ENCODE measurements at regions not wholly inside any gene's neighbourhood (a gene's known extent, or its start where the extent isn't known, plus 50 kb on each side); places are given as distances from the start of the nearest gene placed in this dataset.

DNA sequence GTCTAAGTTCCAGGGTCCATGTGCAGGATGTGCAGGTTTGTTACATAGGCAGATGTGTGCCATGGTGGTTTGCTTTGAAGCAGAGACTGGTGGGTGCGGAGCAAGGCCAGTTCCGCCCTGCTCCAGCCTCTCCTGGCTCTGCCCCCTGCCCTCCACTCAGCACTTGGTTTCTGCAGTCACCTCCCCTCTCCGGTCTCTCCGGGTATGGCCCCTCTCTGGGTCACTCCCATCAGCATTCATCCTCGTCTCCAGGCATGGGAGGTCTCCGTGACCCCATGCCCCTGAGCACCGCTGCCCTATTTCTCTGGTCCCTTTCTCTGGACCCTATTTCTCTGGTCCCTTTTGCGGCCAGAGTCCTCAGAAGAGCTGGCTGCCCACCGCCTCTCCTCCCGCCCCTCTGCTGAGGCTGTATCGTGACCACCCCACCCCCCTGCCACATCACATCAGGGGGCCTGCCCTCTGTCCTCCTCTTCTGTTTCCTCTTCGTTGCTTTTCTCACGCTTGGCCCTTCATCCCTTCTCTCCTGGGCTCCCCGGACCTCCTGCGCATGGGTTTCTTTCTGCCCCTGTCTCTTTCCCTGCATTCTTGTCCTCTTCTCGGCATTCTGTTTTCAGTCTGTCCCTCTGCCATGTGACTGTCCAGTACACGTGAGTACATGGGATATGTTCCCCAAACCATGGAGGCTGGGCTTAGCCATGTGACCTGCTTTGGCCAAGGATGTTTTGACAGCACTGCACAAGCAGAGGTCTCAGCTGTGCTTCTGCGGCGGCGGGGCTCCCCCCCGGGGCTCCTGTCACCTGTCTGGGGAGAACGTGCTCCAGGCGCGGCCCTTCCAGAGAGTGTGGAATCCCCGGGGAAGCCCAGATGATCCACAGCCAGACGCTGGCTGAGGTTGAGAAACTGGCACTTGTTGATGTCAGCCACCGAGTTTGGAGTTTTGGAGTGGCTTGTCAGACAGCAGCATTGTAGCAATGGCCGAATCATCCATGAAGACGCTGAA, 54.4 kb upstream of the C1orf174 start:
- no peak for DNase-seq (ENCODE audit: low read depth in 2 of 2)

DNA sequence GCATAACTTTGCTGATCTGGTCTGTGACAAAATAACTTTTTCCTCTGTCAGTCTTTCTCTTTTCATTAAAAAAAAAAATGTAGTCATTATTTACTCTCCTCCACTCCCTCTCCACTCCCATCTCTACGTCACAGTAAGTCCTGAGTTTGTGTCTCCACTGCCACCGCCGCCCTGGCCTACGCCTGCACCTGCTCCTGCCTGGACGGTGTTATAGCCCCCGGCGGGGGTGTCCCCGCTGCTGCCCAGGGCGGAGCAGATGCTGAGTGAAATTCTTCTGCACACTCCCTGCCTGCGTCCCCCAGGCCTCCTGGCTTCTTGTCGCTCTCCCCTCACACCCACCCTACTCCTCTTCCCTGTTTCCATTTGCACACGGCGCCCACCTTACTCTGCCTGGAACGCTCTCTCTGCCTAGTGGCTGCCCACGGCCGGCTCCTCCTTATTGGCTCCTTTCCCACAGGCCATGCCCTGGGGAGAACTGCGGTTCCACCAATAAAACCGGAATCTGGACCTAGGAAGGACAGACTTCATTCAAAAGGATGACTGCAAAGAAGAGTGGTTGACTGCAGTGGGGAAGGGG, 55.2 kb upstream of the C1orf174 start:
- DNase-seq (ENCODE audit: low read depth in 2 of 2) = no peak

DNA sequence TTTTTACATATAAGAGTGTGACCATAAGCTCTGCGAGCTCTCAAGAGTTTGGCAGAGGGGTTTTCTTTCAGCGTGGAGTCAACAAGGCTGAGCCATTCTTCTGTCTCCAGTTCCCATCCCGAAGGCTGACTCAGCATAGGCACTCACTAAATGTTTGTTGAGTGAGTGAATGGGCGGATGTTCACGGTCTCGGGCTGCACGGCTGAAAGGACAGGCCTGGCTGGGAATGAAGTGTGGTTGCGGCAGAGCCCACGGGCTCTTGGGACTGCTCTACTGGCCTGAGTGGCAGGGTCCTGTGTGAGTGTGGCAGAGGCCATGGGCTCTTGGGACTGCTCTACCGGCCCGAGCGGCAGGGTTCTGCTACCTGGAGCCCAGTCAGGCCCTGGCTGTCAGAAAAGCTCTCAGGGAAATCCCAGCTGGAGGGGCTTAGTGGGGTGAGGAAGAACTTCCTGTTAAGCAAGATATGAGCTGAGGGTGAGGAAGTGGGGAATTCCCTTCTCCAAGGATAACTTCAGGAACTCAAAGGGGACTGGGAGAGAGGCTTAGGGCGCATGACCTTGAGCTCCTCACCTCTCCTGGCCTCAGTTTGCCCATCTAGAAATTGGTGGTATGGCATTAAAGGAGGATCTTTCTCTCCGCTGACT, 56.6 kb upstream of the C1orf174 start:
- no peak for DNase-seq (ENCODE audit: low read depth in 2 of 2)

DNA sequence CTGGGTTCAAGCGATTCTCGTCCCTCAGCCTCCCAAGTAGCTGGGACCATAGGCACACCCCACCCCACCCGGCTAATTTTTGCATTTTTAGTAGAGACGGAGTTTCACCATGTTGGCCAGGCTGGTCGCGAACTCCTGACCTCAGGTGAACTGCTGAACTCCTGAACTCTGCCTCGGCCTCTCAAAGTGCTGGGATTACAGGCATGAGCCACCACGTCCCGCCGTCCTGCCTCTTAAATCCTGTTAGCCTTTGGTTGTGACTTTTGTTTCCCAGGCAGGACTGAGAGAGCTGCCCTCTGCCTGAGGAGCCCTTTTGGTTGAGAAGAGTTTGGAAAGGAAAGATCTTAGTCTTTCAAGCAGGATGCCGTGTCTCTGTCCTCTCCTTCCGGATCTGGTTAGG, 59.3 kb upstream of the C1orf174 start:
- DNase-seq (ENCODE audit: low read depth in 2 of 2) = no peak

DNA sequence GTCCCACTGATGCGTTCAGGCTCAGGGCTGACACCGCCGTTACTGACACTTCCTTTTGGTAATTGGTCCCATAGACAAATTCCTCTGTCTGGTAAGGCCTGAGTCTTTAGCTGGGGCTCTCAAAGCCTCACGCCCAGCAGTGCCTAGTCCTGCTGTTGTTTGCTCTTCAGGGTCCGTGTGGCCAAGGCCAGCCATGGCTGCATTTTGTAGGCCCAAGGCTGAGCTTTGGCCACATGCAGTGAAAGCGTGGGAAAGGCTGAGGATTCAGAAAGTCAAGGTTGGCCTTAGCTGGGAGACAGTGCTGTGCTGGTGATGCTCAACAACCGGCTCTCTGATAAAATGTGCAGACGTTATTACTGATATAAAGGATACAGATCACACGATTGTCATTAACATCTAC, 63.5 kb upstream of the C1orf174 start:
- DNase-seq (ENCODE audit: low read depth in 2 of 2) = no peak

DNA sequence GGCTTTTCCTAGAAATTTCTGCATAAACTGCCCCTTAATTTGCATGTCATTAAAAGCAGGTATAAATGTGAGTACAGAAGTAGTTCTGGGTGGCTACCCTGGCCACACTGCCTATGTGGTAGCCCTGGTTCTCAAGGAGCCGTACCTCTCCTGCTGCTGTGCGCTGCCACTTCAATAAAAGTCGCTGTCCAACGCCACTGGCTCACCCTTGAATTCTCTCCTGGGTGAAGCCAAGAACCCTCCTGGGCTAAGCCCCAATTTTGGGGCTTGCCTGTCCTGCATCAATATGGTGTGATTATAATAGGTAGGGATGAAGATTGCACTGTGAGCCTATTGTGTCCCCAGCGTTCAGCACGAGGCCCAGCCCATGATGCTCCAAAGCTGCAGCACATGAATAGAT, 65.6 kb upstream of the C1orf174 start:
- no peak for DNase-seq (ENCODE audit: low read depth in 2 of 2)

DNA sequence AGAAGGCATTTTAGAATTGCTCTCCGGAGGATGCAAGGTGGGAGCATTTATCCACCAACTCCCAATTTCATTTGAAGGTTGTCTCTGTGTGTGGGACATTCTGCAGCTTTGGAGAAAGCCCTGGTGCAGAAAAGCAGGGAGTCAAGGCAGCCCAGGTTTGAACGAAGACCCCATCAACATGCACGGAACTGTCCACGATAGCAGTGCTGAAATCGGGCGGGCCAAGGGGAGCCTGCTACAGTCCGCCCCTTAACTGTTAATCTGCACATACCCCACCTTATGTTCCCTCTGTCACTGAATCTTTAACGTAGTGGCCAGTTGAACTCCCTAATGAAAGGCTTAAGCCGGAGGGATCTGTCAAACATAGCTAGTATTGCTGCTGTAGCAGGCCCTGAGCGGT, 68.8 kb upstream of the C1orf174 start:
- no peak for DNase-seq (ENCODE audit: low read depth in 2 of 2)

DNA sequence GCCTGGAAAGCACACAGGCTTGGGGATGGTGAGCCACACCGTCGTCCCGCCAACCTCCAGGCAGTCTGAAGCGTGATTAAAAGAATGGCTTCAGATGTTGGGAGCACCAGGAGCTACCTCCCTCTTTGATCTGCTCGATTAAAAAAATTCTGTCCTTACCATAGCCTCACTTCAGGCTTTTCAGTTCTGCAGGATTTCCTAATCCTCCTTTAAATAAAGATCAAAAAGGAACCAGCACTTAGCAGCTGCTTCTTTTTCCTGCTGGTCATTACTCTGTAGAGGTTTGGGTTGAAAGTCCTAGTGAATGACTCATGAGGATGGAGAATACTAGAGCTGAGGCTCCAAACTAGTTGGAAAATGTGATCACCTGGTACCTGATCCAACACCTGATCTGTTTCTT, 71.9 kb upstream of the C1orf174 start:
- no peak for DNase-seq (ENCODE audit: low read depth in 2 of 2)

DNA sequence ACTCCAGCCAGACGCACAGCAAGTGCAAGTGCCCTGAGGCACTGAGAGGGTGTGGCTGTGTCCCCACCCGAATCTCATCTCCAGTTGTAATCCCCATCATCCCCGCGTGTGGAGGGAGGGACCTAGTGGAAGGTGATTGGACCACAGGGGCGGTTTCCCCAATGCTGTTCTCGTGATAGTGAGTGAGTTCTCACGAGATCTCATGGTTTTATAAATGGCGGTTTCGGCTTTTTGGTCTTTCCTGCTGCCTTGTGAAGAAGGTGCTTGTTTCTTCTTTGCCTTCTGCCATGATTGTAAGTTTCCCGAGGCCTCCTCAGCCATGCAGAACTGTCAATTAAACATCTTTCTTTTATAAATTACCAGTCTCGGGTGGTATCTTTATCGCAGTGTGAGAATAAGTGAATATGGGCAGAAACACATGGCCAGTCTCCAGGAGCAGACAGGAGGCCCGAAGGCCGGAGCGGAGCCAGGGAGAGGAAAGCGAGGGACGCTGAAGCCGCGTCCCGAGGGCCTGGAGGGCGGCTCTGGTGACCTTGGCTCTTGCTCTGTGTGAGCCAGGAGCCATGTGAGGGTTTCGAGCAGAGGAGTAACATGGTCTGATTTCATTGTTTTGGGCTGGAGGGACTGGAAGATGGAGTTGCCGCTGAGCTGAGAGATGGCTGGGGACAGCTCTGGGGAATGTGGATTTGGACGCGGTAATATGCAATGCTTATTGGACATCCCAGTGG, 76.0 kb upstream of the C1orf174 start:
- no peak for DNase-seq (ENCODE audit: low read depth in 2 of 2)

DNA sequence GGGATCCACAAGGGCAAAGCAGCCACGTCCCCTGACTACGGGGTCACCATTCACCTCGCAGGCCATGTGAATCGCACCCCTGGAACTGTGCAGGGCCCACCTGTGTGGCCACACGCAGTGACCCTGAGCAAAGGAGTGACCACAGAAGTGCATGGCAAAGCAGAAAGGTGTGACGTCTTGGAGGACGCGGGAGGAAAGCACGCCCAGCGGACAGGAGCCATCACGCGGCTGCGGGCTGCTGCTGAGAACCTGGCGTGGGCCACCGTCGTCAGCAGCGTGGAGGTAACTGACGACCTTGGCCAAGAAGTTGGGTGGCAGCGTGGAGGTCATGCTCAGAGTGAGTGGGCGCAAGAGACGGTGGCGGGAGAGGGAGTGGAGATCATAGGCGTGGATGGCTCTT, 76.7 kb upstream of the C1orf174 start:
- no peak for DNase-seq (ENCODE audit: low read depth in 2 of 2)

DNA sequence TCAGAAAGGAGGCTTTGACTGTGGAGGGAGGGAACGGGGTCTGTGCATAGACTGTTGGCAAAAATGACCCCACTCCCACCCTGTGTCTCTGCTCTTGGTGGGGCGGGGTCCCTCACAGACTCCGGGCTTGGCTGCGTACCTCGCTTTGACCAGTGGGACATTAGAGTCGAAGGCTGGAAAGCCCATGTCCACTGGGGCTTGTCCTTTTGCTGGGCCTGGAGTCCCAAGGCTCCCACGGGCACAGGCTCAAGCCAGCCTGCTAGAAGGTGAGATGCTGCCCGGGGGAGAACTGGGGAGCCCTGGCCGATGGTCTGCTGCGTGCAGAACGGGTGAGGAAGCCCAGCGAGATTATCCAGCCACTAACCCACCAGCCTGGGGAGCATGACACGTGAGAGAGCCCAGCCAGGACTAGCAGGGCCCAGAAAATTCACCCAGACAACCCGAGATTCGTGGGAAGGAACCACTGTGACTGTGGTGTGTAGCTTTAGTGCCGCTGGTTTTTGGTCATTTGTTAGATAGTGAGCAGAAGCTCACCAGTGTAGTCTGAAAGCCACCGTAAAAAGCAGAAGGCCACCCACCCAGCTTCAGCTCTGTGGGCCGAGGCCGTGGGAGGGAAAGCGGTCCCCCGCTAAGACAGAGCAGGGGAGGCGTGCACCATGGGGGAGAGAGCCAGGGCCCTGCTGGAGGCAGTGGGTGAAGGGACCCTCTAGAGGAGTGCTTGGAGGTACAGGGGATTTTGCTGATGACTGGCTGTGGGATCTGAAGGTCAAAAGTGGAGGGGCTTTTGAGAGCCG, 78.3 kb upstream of the C1orf174 start:
- DNase-seq (ENCODE audit: low read depth in 2 of 2) = no peak

DNA sequence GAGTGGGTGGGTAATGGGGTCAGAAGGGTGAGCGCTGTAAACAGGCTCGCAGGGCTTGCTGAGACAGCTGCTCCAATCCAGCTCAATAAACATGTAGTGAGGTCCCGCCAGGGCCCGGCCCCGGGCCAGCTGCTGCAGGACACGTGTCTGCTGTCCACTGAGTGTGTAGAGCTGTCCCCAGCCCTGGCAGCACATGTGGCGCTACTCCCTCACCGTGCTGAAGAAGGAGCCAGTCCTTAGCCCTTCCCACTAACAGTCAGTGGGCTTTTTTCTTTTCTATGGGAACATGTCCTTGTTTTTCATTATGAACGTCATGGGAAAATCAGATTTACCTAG, 78.9 kb upstream of the C1orf174 start:
- DNase-seq (ENCODE audit: low read depth in 2 of 2) = no peak

DNA sequence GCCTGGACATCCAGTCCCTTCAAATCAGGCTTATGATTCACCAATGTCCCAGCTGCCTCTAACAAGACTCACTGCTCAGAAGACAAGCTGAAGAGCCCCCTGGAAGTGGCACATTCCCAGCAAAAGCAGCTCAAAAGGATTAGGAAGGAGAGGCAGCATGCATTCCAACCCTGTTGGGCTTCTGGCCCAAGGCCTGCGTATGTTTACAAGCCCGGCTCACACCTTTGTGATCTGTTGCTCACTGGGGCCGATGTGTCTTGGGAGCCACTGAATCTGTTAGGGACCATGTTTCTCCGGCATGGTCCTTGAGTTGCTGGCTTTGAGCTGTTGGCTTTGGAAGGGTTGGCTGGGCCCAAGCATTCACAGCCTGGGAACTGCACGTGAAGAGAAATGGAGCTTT, 81.2 kb upstream of the C1orf174 start:
- DNase-seq (ENCODE audit: low read depth in 2 of 2) = no peak

DNA sequence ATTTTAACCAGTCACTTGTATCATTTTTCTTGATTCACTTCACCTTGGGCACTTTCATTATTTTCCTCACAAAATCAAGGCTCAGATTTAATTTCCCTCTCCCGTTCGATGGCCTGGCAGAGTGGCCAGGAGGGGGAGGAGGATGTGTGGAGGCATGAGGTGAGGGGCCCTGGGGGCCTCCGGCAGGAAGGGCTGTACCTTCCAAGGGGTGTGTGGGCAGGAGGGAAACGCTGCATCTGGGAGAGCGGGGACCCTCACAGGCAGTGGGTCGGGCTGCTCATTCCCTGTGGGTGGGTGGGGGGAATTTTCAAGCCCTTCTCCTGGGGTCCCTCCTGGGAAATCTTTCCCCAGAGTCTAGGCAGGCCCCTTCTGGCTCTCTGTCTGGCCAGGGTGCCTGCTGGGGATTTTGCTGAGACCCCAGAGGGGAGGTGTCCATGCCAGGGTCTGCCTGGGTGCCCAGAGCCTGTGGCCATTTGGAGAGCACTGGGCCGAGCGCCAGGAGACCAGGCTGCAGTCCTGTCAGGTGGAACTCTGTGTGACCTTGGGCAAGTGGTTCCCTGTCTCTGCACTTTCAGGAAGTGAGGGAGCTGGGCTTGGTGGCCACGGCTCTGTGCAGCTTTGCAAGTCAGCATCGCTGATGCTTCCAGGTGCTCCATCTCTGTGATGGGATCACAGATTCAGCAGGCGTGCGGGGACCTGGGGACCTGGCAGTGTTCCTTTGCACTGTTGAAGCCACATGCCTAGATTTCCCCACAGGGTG, 81.9 kb upstream of the C1orf174 start:
- DNase-seq (ENCODE audit: low read depth in 2 of 2) = no peak

DNA sequence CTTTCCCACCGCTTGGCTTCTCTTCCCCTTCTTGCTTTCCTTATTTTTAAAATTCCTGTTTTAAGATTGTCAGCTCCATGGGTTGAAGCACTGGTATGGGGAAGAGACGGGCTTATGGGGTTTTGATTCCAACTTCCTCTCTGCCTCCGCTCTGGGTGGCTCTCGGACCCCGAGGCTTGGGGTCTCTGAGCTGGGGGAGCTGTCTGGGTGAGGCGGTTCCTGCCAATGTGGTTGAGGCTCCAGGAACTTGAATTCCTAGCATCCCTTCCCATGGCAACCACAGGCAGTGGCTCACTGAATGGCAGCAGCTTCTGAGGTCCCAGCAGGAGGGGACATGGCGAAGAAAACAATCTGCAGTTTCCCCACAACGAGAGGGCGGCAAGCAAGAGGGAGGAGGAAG, 83.1 kb upstream of the C1orf174 start:
- DNase-seq (ENCODE audit: low read depth in 2 of 2) = no peak

DNA sequence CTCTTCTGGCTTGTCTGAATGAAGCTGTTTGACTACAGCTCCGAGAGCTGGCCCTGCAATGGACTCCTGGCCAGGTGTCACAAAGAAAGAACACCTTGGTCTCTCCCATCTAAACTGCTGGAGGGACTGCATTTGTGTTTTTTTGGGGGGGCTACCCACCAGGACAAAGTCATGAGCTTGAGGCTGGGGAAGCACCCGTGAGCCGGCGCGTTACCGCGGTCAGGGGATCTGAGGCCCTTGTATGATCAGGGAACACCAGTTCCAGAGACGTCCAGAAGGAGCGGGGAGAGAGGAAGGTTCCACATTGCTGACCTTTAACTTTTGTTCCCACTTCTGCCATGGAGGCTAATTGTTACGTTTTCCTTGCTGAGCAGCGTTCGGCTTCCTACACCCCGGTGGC, 84.5 kb upstream of the C1orf174 start:
- no peak for DNase-seq (ENCODE audit: low read depth in 2 of 2)

DNA sequence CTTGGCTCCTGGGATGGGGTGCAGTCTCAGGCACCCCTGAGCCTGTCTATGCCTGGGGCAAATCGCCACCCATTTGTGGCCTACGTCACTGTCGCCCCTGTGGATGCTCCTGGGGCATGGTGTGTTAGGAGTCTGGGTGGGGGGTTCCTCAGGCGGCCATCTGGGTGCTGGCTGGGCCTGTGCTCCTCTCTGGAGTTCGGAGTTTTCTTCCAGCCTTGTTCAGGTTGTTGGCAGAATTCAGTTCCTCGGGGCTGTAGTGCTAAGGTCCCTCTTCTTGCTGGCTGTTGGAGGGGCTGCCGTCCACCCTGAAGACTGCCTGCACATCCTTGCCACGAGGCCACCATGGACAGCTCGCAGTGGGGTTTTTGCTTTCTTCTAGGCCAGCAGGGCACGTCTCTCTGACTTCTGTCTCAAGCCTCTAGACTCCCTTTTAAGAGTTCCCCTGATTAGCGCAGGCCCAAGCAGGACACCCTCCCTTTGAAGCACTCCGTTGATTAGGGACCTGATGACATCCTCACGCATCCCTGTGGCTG, 86.7 kb upstream of the C1orf174 start:
- no peak for DNase-seq (ENCODE audit: low read depth in 2 of 2)

DNA sequence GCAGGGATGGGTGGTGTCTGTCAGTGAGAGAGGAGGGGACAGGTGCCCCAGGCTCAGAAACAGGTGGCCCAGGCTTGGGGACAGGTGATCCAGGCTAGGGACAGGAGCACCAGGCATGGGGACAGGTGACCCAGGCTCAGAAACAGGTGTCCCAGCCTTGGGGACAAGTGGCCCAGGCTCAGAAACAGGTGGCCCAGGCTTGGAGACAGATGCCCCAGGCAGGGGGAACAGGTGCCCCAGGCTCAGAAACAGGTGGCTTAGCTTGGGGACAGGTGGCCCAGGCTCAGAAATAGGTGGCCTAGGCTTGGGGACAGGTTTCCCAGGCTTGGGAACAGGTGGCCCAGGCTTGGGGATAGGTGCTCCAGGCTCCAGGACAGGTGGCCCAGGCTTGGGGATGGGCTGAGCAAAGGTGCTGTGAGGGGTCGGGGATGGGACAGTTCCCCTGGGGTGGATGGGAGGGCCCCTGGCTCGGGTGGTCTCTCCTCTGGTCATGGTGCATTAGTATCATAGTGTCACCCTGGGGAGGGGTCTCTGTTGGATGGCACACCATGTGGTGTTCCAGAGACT, 87.7 kb upstream of the C1orf174 start:
- no peak for DNase-seq (ENCODE audit: low read depth in 2 of 2)

DNA sequence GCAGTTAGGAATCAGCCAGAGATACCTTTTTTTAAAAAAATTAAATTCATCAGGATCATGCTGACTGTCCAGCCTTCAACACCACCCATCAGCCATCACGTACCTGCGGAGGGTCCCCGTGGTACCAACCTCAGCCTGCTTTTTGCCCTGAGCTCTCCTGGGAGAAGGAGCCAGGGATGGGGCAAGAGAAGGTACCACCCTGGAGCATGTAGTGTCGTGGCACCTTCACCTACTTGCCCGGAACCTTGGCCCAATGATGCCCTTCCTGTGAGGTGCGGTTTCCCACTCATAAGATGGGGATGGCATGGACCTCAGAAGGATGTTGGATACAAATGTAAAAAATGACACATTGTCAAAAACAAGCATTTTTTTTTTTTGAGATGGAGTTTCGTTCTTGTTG, 88.4 kb upstream of the C1orf174 start:
- no peak for DNase-seq (ENCODE audit: low read depth in 2 of 2)

DNA sequence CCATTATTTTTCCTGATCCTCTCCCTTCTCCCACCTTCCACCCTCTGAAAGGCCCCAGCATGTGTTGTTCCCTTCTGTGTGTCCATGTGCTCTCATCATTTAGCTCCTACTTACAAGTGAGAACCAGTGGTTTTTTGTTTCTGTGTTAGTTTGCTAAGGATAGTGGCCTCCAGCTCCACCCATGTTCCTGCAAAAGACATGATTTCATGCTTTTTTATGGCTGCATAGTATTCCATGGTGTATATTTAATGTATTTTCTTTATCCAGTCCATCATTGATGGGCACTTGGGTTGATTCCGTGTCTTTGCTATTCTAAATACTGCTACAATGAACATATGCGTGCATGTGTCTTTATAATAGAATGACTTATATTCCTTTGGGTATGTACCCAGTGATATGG, 89.4 kb upstream of the C1orf174 start:
- no peak for DNase-seq (ENCODE audit: low read depth in 2 of 2)
